Uterus (tissue), 3 donors: ENCODE measurements at regions not wholly inside any gene's neighbourhood (a gene's known extent, or its start where the extent isn't known, plus 50 kb on each side); places are given as distances from the start of the nearest gene placed in this dataset.

Source experiments
- DNase-seq, 2 donors: peaks; one replicate each; pipeline ENCODE4 v3.0.0-alpha.2; 2019 to 2020
- H3K27ac ChIP-seq, 2 donors: fragments of 200-600 bp; sonication (generic); 1 replicate in 1 of 2; 2 replicates in 1 of 2; pipeline ENCODE4 v1.5.1; 2016 to 2018
- H3K27me3 ChIP-seq, 2 donors: fragments of 200-600 bp; sonication (generic); one replicate each; pipeline ENCODE4 v1.5.1; 2018 to 2019; ENCODE audit warnings: control low read depth in 1 of 2
- H3K36me3 ChIP-seq, 2 donors: fragments of 200-600 bp; sonication (generic); one replicate each; pipeline ENCODE4 v1.5.1; 2019; ENCODE audit warnings: control low read depth in 1 of 2
- H3K4me1 ChIP-seq, 2 donors: fragments of 200-600 bp; sonication (generic); one replicate each; pipeline ENCODE4 v1.5.1; 2018 to 2019; ENCODE audit warnings: control low read depth in 1 of 2
- H3K4me3 ChIP-seq, 2 donors: fragments of 200-600 bp; sonication (generic); 1 replicate in 1 of 2; 2 replicates in 1 of 2; pipeline ENCODE4 v1.5.1; 2018 to 2019; ENCODE audit warnings: mild to moderate bottlenecking in 1 of 2
- H3K9me3 ChIP-seq, 2 donors: fragments of 200-600 bp; sonication (generic); one replicate each; pipeline ENCODE4 v1.5.1; 2019; ENCODE audit warnings: control low read depth in 1 of 2
- CTCF ChIP-seq, 4 experiments: fragments of 200-600 bp in 2 of 4; fragments of 450-650 bp in 2 of 4; sonication (generic) in 2 of 4; IDR thresholded peaks; one replicate each; pipeline ENCODE4 v1.5.1; 2016 to 2019; ENCODE audit warnings: antibody characterized with exemption in 4 of 4, mild to moderate bottlenecking in 2 of 4, moderate library complexity in 1 of 4
- POLR2A ChIP-seq, 2 donors: fragments of 450-650 bp; IDR thresholded peaks; one replicate each; pipeline ENCODE4 v1.6.1; 2016; ENCODE audit warnings: antibody characterized with exemption in 2 of 2, mild to moderate bottlenecking in 1 of 2, moderate library complexity in 1 of 2
- intact Hi-C: fragments of 100-400 bp; cut with DNase I; formaldehyde crosslinking; loops from one replicate; pipeline ENCODE4 v1.15.1; 2023; ENCODE audit warnings: low total_unique reads
- donor health status: DM: yes; HTN: yes; CAD: no.

DNA sequence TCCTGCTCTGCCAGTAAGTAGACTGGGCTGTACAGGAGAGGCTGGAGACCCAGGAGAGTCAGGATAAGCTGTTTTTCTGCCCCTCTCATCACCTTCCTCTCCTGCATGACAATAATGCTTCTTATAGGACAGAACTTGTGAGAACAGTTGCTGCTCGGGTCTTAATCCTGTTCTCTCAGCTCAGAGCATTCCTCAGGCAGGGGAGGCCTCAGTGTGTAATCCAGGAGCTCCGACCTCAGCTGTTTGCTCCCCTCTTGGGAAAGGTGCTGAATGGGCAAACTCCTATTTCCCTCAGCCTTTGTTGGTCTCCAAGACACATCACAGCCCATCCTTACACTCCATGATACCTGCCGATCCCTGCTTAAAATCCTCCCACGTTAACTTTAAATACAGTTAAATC is 134.9 kb upstream of the LRFN2 start:
- intact Hi-C loops = no loop called here
- no peaks in the 10 kb centered on the region for H3K9me3 ChIP-seq
- DNase-seq = no peak
- no peaks in the 10 kb centered on the region for H3K27me3 ChIP-seq
- H3K4me1 ChIP-seq = no peaks in the 10 kb centered on the region
- H3K36me3 ChIP-seq = no peaks in the 10 kb centered on the region
- H3K27ac ChIP-seq = no peak overlapping the region
- H3K4me3 ChIP-seq = no peak overlapping the region
- TF ChIP-seq CTCF (IDR thresholded peaks at IDR 0.05) (no peak), POLR2A (IDR thresholded peaks at IDR 0.05) (no peak)

DNA sequence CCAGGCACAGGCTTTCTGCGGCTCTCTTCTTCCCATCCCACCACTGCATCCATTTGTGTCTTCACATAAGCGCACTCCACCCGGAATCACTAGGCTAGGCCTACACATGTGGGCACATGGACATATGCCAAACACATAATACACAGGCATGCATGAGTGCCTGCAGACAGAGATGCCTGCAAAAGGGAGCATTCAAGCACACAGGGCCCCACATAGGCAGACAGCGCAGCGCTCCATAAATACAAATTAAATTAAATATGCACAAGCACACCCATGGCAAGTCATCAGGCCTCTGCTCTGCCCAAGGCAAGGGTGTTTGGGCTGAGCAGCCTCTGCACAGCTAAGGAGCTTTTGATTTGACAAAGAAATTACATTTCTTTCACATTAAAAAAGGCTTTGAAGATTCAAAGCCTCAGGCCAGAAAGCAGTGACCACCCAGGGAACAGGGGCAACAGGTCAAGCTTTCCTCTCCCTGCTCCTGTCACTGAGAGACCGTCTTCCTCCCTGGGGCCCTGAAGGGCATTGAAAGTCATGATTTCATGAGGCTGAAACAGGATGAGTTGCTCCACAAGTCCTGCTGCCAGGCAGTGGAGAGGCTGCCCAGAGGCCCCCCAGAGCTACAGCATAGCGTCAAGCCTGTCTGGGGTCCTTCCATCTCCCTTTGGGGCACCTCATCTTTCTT is 134.2 kb upstream of the LRFN2 start:
- no peaks in the 10 kb centered on the region for H3K36me3 ChIP-seq
- intact Hi-C loops = no loop called here
- H3K27ac ChIP-seq = no peak overlapping the region
- H3K27me3 ChIP-seq = no peaks in the 10 kb centered on the region
- H3K4me1 ChIP-seq = no peaks in the 10 kb centered on the region
- no peak for DNase-seq
- no peak overlapping the region for H3K4me3 ChIP-seq
- TF ChIP-seq CTCF (IDR thresholded peaks at IDR 0.05) = no peak
- TF ChIP-seq POLR2A (IDR thresholded peaks at IDR 0.05) = no peak
- no peaks in the 10 kb centered on the region for H3K9me3 ChIP-seq

DNA sequence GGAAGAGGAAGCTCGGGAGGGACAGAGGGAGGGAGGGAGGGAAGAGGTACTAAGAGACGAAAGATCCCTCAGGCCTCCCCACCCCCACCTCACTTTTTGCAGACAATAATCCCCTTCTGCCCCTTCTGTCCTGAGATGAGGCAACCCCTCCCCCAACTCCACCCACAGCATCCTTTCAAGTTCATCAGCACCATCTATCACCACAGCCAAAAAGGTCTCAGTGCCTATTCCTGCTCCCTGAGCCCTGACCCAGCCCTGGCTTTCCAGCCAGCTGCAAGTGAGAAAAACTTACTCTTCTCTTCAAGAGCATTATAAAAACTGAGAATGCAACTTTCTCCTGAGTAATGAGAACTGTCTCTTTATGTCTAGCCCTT is 133.2 kb upstream of the LRFN2 start:
- Histone ChIP-seq H3K4me1 (no peaks in the 10 kb centered on the region), H3K9me3 (no peaks in the 10 kb centered on the region), H3K36me3 (no peaks in the 10 kb centered on the region), H3K27me3 (no peaks in the 10 kb centered on the region), H3K27ac (peak overlapping the region; percentile 9 to 45), H3K4me3 (no peak overlapping the region)
- intact Hi-C loops = no loop called here
- no peak for DNase-seq
- no peak for TF ChIP-seq CTCF (IDR thresholded peaks at IDR 0.05)
- TF ChIP-seq POLR2A (IDR thresholded peaks at IDR 0.05) = no peak

GRCh38 chr6:40719671-40720374 is 132.7 kb upstream of the LRFN2 start:
- intact Hi-C loops = no loop called here
- H3K9me3 ChIP-seq = no peaks in the 10 kb centered on the region
- DNase-seq = no peak
- H3K4me3 ChIP-seq = peak overlapping the region in 1 of 2 donors; percentile 9
- peak overlapping the region; percentile 9 to 45 for H3K27ac ChIP-seq
- no peaks in the 10 kb centered on the region for H3K4me1 ChIP-seq
- TF ChIP-seq POLR2A (IDR thresholded peaks at IDR 0.05) (no peak), CTCF (IDR thresholded peaks at IDR 0.05) (no peak)
- no peaks in the 10 kb centered on the region for H3K27me3 ChIP-seq
- H3K36me3 ChIP-seq = no peaks in the 10 kb centered on the region

DNA sequence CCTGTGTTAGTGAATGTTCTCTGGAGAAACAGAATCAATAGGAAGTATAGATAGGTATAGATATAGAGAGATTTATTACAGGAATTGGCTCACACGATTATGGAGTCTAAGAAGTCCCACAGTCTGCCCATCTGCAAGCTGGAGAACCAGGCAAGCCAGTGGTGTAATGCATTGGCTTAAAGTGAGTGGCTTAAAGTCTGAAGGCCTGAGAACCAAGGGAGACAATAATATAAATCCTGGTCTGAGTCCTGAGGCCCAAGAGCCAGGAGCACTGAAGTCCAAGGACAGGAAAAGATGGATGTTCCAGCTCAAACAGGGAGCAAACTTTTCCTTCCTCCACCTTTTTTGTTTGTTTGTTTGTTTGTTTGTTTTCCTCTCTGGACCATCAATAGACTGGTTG is 131.2 kb upstream of the LRFN2 start:
- H3K27ac ChIP-seq = no peak overlapping the region
- no peaks in the 10 kb centered on the region for H3K27me3 ChIP-seq
- intact Hi-C loops = no loop called here
- no peaks in the 10 kb centered on the region for H3K36me3 ChIP-seq
- H3K4me3 ChIP-seq = no peak overlapping the region
- DNase-seq = no peak
- H3K4me1 ChIP-seq = no peaks in the 10 kb centered on the region
- H3K9me3 ChIP-seq = no peaks in the 10 kb centered on the region
- TF ChIP-seq CTCF (IDR thresholded peaks at IDR 0.05) (no peak), POLR2A (IDR thresholded peaks at IDR 0.05) (no peak)
